T-helper 2 cell treated with Interferon-gamma antibody and Interleukin-4, amounts not matched to agents 100 ng/mL and 5 ng/mL, for 36 hours (primary cell): ENCODE measurements at regions not wholly inside any gene's neighbourhood (a gene's known extent, or its start where the extent isn't known, plus 50 kb on each side); places are given as distances from the start of the nearest gene placed in this dataset.
"Not testable (repeated sequence)": the region's sequence is repeated elsewhere in the genome, so short reads cannot be mapped to it uniquely, and the experiment has no call there.

Experiments used
- intact Hi-C: fragments of 100-400 bp; cut with micrococcal nuclease; formaldehyde crosslinking; loops from one replicate; pipeline ENCODE4 v1.15.1; 2023

DNA sequence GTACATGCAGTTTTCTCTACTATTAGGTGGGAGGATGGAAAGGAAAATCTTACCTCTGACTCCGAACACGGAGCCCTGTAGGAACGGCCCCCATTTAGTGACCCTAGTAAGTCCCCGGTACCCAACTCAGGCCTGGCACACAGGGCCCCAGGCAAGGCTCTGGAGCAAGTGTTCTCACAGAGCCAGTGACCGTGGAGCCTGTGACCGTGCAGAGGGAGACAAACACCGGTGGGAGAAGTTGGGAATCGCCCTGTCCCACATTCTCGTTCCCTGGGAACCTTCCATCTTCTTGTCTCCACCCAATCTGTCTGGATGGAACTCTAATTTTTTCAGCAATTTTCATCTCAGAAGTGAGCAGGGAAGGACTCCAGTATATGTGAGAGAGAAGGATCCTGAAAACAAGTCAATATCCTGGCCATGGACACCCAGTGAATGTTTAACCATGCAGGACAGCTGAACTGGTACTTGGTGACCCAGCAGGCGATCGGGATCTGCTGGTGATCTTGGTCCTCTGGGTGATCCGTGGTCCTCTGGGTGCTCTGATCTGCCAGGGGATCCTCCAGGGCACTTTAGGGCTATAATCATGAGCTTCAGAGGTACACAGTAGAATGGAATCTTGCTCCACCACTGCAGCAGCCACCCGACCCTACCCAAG, 348.6 kb upstream of the ID2 start:
- intact Hi-C loops = loop anchor here (10.0 kb wide), 2 partner anchors 351 to 899 kb away; partner anchors contain the start of gene ID2

DNA sequence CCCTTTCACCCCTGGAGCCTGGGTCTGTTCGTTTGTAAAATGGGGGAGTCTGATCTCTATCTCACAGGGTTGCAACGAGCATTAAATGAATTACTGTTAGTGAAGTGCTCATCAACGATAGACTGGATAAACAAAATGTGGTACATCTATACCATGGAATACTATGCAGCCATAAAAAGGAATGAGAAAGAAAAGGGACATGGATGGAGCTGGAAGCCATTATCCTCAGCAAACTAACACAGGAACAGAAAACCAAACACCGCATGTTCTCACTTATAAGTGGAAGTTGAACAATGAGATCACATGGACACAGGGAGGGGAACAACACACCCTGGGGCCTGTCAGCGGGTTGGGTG, 348.0 kb upstream of the ID2 start:
- intact Hi-C loops = loop anchor here (10.0 kb wide), 2 partner anchors 351 to 899 kb away; partner anchors contain the start of gene ID2

DNA sequence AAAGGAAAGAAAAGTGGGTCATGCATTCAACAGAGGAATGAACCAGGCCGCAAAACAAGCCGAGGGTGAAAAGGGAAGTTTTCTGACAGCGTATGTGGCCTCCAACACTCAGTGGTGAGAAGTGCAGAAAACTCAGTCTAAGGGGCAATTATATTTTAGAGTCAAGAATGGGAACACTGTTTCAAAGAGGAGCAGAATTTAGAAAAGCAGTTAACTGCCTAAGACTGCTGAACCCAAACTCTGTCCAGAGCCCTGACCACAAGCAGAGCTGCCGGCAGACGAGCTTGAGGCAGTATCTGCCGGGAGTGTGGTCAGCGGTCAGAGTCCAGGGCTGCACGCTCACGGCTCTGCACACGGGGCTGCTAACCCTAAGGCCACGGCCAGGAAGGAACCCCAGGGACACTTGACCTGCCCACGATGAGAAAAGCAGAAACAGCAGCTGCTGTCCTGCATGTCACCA, 347.0 kb upstream of the ID2 start:
- intact Hi-C loops = loop anchor here (10.0 kb wide), 2 partner anchors 350 to 900 kb away; partner anchors contain the start of gene ID2

DNA sequence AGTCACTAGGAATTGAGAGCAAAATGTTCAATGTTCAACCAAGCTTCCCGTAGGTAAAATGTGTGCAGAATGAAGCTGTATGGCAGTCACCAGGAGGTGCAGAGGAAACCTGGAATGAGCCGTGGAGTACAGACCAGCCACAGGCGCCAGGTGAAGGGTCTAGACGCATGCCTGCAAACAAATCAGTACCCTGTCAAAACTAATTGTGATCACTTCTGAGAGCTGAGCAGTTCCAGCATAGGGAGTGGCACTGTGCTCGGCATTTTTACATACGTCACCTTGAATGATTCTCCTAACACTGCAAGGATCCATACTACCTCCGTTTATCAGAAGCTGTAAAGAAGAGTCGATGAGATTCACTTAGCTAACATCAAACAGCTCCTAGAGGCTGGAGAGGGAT, 346.1 kb upstream of the ID2 start:
- intact Hi-C loops = loop anchor here (10.0 kb wide), 2 partner anchors 349 to 901 kb away; partner anchors contain the start of gene ID2

DNA sequence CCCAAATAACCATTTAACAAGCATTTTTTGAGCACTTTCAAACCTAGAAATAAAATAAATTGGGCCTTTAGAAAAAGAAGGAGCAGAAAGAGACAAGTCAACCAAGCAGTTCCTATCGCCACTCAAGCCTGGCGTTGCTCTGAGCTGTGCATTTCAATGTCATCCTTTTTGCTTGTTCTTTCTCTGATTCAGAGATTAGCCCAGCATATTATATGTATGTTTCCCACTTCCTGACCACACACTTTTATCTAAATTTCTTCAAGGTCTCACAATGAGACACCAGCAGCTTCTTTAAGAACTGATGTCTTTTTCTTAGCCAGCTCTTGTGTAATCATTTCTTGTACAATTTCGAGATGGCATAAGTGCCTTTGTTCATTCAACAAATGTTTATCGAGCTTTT, 344.5 kb upstream of the ID2 start:
- intact Hi-C loops = loop anchor here (1.0 to 10.0 kb wide), 7 partner anchors 12 to 903 kb away; partner anchors contain the start of gene ID2

DNA sequence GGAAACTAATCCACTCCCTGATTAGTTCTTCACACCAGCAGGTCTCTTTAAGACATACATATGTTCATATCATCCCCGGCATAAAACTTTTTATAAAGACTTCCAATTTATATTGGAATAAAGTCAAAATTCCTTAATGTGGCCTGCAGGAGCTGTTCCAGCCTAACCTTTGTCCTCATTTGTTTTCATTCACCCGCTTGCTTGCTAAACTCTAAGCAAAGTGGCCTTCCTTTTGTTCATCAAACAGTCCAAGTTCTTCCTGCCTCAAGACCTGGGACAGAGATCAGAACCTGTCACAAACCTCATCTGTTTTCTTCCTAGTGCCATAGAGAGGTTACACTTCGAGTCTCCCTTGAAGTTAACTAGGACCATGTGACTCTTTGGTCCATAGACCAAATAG, 339.4 kb upstream of the ID2 start:
- intact Hi-C loops = no loop called here

DNA sequence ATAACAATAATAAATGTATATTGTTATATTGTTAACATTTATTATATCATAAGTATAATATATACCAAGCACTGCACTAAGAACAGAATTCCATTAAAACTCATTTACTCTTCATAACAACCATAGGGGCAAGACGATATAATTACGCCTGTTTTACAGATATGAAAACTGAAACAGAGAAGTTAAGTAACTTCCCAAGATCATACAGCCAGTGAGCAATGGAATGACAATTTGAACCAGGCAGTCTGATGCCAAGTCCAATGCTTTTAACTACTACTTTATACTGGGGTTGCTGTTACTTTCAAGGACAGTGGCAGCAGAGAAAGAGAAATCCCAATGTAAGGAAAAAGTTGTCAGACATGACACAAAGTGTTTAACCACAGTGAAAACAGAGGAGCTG, 338.8 kb upstream of the ID2 start:
- intact Hi-C loops = no loop called here

DNA sequence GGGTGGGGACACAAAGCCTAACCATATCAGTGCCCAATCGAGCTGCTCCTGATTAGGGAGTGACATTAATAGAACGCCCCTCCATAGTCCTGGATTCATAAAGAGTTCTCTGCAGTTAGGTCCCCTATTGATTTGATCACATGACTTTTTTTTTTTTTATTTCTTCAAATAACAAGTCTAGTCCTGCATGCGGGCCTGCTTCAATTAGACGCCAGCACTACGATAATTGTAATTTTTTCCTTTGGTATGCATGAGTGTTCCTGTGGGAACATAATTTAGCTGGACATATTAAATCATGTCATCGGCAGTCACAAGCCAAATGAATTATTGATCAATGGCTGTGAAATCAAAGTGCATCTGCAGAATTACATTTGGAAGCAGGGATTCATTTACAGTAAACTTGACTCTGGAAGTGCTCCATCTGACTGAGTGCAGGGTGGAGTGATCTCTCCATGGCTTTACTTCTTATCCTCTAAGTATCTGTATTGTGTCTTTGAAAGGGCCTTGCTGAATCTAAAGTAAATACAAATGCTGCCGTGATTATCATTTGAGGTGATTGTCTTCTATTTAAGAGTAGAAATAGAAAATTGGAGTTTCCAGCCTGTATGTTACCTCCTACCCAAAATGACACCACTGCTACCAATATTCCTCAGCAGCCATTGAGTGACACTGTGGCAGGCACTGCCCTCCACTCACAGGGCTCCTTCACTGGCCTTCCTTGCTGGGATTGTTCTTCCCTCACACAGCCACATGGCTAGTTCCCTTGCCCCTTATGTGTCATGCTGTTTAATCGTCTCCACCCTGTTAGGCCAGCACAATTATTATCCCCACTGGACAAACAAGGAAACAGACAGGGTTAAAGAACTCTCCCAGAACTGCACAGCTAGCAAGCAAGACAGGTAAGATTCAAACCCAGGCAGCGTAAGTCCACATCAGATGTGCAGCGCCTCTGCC, 337.4 kb upstream of the ID2 start:
- intact Hi-C loops = no loop called here

DNA sequence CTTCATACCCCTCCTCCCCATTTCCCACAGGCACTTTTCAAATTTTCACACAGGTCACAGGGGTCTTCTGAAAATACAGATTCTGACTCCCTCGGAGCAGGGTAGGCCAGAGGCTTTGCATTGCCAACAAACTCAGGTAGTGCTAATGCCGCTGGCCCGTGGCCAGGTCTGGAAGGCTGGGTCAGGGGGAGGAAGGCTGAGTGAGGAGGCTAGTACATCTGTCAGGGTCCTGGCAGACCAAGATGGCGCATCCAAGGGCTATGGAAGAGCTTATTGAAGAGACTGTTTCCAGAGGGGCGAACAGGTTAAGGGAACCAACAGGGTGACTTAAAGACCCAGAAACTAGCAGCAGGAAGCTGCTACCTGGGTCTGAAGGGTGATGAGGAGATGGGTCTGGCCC, 336.7 kb upstream of the ID2 start:
- intact Hi-C loops = no loop called here

DNA sequence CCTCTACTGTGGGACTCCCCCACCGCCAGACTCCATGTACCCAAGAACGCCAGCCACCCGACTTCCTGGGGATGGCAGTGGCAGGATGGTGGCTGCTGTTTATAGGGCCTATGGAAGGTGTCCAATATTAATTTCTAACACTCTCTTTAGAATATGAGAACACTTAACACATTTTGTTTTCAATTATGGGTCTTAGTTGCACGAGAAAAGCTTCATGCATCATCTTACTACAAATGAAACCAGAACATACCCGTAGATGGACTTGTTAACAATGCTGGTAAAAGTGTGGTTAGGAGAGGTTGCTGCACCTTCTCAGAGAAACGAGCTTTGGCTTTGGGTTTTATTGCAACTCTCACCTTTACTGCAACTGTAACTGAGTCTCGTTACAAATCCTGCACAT, 335.6 kb upstream of the ID2 start:
- intact Hi-C loops = no loop called here

DNA sequence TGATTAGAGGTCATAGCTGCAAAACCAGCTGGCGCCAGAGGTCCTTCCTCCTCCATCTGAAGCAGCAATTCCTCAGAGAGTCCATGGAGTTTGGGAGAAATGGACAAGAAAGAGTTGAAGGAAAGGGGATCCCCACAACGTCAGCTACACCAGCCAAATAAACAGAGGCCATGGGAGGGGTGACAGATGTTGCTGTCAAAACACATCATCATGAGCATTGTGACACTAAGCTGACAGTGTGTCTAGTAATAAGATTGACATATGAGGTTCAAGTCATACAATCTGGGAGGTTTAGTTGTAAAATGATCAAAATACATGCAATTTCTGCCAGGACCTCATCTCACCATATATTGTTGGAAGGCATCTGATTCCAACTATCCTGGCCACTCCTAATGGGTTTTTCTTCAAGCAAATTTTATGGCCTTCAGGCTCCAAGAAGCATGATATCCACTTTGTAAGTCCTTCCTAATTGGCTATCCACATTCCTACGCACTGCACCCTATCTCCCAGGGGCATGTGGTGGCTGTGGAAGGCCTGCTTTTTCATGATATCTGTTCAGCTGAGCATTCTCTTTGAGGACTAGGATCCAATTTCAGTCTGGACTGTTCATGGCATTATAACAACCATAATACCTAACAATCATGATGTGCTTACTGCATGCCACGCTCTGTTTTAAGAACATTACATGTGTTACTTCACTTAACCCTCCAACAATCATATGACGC, 335.0 kb upstream of the ID2 start:
- intact Hi-C loops = no loop called here

DNA sequence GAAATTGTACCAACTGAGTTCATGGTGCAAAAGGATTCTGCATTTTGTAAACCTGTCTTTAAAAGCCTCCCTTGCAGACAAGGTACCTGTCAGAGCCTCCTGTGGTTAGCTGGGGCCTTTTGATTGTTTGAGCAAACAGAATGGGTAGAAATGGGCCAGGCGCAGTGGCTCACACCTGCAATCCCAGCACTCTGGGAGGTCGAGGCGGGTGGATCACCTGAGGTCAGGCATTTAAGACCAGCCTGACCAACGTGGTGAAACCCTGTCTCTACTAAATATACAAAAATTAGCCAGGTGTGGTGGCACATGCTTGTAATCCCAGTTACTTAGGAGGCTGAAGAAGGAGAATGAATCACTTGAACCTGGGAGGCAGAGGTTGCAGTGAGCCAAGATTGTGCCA, 332.9 kb upstream of the ID2 start:
- intact Hi-C loops = not testable (repeated sequence)

DNA sequence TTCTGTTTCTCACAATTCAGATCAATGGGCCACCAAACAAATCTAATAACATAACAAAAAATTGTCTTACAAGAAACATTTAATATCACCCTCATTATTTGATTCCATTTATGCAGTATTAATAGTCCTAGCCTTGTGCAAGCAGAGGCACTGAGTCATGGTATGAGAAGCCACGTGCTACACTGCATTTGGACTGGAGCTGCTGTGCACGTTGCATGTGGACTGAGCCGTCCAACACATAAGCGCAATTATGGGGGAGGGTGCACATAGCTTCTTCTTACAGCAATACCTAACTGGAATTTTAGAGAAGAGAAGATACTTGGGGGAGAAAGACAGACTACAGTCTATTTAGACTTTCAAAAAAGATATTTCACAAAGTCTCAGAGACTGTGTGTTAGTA, 329.6 kb upstream of the ID2 start:
- intact Hi-C loops = no loop called here

DNA sequence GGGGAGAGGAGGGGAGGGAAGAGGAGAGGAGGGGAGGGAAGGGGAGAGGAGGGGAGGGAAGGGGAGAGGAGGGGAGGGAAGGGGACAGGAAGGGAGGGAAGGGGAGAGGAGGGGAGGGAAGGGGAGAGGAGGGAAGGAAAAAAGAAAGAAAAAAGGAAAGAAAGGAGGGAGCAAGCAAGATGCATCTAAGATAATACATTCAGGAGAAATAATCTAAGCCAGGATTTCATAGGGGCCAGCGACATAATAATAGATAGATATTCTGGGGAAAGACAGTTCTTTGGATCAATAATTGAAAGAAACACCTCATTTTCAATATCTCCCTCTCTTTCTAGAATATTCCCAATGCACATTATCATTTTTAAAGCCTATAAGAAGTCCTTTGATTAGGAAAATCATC, 328.9 kb upstream of the ID2 start:
- intact Hi-C loops = no loop called here

DNA sequence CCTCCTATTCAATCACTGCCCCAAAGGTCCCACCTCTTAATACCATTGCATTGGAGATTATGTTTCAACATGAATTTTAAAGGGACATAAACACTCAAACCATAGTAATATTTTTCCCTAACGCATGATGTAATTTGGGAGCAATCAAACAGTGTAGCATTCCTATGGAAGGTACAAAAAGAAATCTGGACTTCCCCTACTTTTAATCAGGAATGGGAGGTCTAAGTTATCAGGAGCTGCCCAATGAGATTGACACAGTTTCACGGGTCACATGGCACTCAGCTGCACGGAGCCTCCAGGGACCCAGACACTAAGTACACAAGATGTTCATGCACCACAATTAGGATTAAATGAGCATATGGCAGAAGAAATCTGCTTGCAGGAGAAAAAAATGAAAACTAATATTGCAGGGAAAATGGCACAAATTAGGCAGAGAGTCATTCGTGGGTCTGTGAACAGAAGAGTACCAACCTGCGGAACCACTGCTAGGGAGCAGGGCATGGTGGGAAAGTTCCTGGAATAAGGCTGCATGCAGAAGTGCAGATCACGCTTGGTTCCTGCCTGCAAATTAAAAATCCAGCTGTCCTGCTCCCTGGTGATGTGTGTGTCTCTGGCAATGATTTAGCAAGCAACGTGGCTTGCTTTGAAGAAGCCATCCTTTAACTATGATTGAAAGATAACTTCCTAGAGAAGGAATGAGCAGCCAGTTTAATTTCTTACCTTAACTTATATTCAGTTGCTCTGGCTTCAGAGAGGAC, 326.6 kb upstream of the ID2 start:
- intact Hi-C loops = no loop called here

DNA sequence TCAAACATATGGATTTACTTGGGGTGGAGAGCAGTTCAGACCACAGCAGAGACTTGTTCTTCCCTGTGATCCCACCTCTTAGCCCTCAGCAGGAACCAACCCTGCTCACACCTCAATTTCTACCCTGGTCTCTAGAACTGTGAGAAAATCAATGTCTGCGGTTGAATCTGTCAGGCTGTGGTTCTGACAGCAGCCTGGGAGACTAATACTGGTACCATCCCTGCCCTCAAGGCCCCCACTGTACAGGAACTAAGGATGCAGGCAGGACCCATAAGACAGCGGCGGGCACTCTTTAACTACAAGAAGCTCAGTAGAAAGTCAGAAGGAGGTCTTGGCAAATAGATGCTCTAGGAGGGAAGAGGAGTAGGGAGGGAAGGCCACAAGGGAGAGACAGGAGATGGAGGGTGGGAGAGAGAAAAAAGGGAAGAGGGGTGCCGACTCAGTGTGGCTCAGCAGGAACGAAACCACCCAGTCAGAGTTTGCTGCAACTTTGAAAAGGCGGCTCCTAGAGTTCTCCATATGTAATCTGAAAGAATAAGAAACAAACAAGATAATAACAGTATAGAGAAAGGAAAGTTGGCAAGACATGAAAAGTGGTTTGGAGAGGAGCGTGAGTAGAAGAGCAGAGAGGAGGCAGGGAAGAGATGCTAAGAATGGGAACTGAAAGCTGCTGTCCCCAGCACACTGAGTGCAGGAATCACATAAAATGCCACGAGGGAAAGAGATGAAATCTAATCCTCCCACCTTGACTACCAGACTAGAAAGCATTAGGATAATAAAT, 323.9 kb upstream of the ID2 start:
- intact Hi-C loops = no loop called here

DNA sequence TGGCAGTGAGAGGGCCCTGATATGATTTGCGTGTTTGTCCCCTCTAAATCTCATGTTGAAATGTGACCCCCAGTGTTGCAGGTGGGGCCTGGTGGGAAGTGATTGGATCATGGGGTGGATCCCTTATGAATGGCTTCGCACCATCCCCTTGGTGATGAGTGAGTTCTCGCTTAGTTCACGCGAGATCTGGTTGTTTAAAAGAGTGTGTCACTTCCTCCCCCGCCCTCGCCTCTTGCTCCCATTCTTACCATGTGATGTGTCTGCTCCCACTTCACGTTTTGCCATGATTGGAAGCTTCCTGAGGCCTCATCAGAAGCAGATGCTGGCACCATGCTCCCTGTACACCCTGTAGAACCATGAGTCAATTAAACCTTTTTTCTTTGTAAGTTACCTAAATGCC, 319.9 kb upstream of the ID2 start:
- intact Hi-C loops = no loop called here

DNA sequence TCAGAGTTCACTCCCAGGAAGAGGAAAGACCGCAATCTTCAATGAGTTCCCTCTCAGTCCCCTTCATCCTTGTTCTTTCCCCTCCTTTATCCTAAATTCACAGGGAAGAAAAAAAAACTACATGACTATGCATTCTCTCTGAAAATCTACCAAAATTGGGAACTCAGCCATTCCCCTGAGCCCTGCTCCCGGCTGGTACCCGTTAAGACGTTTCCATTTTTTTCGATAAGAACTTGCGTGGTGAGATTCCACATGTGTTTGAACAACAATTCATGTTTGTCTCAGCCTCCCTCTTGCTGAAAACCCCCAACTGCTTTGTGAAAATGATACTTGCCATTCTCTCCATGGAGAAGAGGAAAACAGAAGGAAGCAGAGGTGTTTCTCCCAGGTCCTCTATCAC, 318.7 kb upstream of the ID2 start:
- intact Hi-C loops = no loop called here

DNA sequence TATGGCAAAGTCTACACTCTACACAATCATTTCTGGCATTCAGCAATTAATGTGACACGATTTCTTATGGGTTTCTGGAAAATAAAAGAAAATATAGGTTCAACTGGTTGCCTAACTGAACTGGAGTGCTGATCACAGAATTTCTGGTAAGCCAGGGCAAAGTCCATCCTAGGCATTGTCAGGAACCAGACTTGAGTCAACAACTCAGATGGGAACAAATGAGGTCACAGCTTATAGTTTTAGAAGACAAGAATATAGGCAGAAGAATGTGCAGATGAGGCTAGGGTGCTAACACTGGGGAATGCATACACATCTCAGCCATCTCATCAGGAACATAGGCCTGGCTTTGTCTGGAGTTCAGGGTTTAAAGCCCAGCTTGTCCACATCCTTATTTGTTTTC, 317.2 kb upstream of the ID2 start:
- intact Hi-C loops = no loop called here

DNA sequence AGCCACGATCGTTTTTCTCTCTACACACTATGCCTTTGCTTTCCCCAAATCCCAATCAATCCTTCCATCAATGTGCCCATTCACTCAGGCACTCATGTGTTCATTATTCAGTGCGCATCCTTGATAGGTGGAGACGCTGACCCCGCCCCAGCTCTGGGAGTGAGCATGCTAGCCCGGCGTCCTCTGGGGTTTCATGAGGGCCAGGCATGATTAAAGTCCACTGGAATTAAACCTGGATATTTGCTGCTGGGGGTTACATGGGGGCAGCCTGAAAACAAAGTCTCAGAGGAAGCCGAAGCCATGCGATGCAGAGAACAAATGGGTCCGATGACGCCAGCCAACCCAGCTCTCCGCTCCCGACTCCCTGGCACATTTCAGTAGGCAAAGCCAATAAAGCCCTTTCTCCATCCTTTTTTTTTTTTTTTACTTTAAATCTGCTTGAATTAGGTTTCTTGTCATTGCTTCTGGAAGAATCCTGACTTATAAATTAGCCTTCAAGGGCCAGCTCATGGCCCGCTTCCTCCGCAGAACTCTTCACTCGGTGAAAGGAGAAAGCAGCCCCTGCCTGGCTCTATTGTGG, 316.4 kb upstream of the ID2 start:
- intact Hi-C loops = no loop called here
